Skin of body (tissue), 1 donor: ENCODE measurements at regions not wholly inside any gene's neighbourhood (a gene's known extent, or its start where the extent isn't known, plus 50 kb on each side); places are given as distances from the start of the nearest gene placed in this dataset.

ENCODE experiments used
- DNase-seq: peaks from one replicate; lab custom pipeline; 2025; lab: John Stamatoyannopoulos, UW

DNA sequence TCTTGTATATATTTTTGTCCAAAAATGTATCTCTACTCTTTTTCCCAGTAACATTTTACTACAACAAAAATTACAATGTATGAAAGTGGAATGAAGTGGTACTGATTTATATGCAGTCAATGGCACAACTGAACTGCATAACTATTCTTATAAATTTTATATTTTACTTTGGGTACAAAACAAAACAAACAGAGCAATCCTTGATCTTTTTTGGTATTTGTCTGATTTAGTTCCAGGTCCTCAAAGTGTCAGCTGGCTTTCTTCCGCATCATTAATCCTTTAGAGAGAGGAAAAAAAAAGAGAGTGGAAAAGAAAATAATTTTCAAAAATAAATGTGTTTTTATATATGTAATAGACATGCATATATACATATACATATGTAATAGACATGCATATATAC lies 252.4 kb upstream of the SLIT2 start:
- DNase-seq: no peak

DNA sequence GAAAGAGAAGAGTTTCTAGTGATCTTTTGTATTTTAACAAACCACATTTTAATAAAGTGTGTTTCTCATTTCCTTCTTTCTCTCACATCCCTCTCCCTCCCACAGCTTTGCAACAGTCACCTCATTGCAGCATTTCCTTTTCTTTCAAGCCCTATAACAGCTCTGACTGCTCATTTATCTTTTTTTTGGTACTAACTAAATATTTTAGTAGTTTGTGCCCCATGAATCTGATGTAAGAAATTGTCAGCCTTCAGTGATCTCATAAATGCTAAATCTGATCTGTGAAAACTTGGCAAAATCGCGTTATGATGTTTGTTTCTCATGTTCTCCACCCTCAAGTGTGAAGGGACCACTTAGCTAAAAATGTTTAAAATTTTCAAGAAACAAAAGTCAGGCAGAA lies 258.5 kb upstream of the SLIT2 start:
- peak; percentile 67 for DNase-seq

- no peak for DNase-seq
Observed at GRCh38 chr4:19992471-19993093, 259.1 kb upstream of the SLIT2 start.

- DNase-seq: no peak
Observed at GRCh38 chr4:19987746-19988145, 264.0 kb upstream of the SLIT2 start.

DNA sequence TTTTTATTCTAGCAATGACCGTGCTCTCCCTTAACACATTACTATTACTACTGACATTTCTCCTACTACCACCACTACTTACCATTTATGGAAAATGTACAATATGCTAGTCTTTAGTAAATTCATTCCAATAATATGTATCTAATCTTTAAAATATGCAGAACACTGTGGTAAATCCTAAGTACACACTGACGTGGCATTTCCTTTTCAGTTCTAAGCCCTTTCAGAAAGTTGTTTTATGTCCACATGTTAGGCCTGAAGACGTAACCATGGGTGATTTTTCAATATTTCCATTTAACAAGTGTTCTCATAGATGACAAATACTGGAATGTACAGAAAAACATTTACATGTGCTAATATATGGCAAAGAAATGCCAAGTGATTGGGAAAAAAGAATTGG lies 268.6 kb upstream of the SLIT2 start:
- DNase-seq: peak; percentile 92

GRCh38 chr4:19982556-19982955 lies 269.1 kb upstream of the SLIT2 start:
- DNase-seq: no peak

GRCh38 chr4:19971829-19972228 lies 279.9 kb upstream of the SLIT2 start:
- no peak for DNase-seq

- no peak for DNase-seq
Observed at GRCh38 chr4:19969492-19969891, 282.2 kb upstream of the SLIT2 start.

DNA sequence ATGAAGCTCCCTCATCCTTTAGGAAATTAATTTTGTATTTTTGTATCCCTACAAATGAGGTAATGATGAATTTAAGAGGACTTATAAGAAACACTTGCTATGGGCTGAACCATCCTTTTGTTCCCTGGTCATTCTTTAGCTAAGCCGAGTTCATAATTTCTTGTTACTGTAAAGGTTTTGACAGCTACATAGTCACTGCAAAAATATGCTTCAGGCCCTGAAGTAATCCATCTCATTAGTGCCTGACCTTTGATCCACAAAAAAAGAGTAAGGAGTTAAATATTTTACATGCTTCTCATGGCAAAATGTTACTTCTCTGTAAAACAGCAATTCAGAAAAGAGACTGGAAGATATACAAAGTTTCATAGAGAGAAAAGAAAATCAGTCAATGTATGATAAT lies 290.6 kb upstream of the SLIT2 start:
- no peak for DNase-seq

DNA sequence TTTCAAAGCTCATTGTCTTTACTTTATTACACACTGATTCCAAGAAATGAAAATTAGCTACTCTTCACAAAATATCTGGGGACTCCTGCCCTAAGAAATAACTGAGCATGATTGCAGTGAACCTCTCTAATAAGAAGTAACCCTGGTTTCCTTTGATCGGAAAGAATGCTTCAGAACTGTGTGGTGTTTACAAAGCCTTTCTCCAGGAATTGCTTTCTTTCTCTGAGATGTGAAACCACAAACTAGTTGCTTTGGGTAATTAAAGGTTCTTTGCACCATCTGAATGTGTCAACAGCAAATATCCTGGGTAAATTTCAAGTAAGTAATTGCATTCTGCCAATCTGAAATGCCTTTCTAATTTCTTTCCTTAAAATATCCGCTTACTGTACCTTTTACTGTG lies 292.9 kb upstream of the SLIT2 start:
- no peak for DNase-seq

DNA sequence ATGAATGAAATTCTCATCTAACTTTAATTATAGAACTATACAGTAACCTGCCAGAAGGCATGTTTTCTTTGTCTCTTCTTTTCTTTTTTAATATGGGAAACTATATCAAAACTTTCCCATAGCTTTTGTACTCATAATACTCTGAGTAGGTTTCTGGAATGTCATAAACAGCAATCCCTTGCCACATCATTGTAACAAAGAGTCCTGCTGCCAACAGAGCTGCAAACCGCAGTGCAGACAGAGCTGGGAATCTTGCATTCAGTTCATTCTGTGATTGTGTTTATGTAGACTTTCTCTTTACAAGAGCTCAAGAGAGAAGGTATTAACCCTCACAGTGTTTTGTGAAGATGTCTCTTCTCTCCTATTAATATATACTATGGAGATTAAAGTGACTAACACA lies 304.4 kb upstream of the SLIT2 start:
- no peak for DNase-seq

- no peak for DNase-seq
Observed at GRCh38 chr4:19945979-19946380, 305.7 kb upstream of the SLIT2 start.

DNA sequence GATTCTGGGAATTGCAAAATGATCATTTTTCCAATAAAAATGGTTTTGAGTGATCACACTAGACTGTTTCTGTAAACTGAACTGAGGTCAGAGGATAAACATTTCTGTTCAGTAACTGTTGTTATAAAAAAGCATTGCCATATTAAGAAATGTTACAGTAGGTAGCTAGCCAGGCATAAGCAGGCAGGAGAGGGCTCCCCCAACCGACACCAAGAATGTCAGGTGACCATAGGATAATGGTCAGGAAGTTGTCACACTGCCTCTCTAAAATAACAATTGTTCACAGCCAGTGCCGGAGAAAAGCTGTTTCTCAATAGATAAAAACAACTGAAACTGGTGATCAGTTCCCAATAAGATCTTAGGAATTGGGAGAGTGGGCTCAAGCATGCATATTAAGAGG lies 306.2 kb upstream of the SLIT2 start:
- DNase-seq: no peak

DNA sequence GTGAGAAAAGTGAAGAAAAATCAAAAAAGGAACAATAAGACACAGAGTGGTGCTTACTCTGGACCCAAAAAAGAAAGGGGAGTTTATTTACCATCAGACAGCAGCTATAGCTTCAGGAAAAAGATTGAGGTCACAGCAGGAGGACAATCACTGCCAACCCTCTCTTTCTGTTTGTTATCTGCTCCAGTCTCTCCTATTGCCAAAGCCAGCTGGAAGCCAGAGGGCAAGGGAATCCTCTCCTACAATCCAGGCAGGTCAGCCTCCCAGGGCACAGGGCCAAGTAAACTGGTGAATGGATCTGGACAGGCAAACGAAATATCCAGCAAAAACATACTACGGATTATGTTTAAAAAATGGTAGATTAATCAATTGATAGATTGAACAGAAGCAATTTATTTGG lies 306.9 kb upstream of the SLIT2 start:
- no peak for DNase-seq

GRCh38 chr4:19944251-19944650 lies 307.5 kb upstream of the SLIT2 start:
- DNase-seq: no peak

- DNase-seq: no peak
Observed at GRCh38 chr4:19941434-19941833, 310.3 kb upstream of the SLIT2 start.

- no peak for DNase-seq
Observed at GRCh38 chr4:19940861-19941260, 310.8 kb upstream of the SLIT2 start.

DNA sequence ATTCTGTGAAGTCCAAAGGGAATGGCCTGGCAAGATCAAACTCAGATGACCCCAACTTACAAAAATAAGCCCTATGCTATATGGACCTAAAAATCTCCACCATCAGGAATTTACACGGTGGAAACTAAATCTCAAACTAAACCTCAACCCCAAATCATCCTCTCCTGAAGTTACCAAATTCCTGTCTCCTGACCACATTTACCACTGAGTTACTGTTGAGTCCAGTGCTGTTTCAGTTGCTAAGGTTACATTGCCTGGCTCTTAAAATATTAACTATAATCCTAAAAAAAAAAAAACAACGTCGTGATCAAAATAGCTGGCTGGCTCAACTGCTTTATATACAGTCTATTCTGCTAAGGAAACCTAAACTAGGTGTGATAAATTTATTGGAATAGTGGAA lies 315.2 kb upstream of the SLIT2 start:
- no peak for DNase-seq

DNA sequence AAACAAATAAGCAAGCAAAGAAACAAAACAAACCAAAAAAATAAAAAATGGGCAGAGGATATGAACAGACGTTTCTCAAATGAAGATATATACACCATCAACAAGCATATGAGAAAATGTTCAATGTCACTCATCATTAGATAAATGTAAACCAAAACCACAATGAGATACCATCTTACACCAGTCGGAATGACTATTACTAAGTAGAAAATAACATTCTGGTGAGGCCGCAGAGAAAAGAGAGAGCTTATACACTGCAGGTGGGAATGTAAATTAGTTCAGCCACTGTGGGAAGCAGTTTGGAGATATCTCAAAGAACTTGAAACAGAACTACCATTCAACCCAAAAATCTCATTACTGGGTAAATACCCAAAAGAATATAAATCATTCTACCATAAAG lies 321.0 kb upstream of the SLIT2 start:
- no peak for DNase-seq

DNA sequence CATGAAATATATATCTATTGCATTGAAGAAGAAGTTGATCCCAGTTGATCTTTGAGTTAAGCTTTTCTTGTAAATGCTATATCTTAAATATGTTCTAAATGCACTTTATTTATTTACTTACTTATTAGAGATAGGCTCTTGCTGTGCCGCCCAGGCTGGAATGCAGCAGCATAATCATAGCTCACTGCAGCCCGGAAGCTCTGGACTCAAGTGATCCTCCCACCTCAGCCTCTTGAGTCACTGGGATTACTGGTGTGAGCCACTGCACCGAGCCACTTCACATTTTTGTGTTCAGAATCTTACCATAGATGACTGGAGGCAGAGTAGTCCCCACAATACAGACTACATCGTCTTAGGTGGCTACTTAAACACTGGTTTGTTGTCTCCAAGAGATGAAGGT lies 324.3 kb upstream of the SLIT2 start:
- no peak for DNase-seq

- DNase-seq: no peak
Observed at GRCh38 chr4:19925516-19925915, 326.2 kb upstream of the SLIT2 start.

DNA sequence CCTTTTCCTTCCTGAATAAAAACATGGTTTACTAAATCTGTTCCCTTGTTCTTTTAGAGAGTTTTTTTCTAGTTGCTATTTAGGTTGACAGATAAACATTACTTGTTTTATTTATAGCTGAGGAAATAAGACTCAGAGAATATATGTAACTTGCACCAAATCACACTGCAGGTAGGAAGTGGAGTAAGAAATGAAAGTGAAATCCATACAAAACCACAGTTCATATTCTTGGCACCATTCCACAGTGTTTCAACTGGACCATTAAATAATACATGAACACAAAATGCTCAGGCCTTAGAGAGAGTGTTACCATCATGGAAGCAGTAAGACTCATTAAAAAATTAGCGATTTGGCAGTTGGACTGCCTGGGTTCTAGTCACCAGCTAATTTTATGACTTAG lies 326.9 kb upstream of the SLIT2 start:
- no peak for DNase-seq

DNA sequence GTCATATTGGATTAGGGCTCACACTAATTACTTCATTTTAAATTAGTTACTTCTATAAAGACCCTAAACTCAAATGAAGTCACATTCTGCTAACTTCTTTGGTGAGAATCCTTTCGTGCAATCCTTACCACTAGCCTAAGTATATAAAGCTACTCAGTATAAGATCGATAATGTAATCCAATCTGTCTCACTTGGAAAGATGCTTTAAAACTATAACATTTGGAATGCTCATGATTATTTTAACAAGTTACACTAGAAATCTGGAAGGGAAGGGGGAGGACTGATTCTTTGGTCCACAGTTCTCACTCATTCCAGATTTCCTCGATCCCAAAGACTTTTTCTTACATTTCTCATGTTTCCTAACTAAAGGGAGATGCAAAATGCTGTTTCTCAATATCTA lies 336.4 kb upstream of the SLIT2 start:
- DNase-seq: no peak

- no peak for DNase-seq
Observed at GRCh38 chr4:19913650-19914049, 338.1 kb upstream of the SLIT2 start.
